DMS114 treated with DMSO at 0.1 percent for 48 hours (cell line): ENCODE measurements at regions not wholly inside any gene's neighbourhood (a gene's known extent, or its start where the extent isn't known, plus 50 kb on each side); places are given as distances from the start of the nearest gene placed in this dataset.

Experiments used
- DNase-seq: peaks from one replicate; lab custom pipeline; 2025; ENCODE audit not compliant: unreplicated experiment; lab: John Stamatoyannopoulos, UW

GRCh38 chr3:117434661-117435412, 725.3 kb downstream of the TUSC7 start:
- no peak for DNase-seq

GRCh38 chr3:117435506-117435905, 725.9 kb downstream of the TUSC7 start:
- no peak for DNase-seq

GRCh38 chr3:117439812-117440211, 730.2 kb downstream of the TUSC7 start:
- no peak for DNase-seq

- no peak for DNase-seq
Observed at GRCh38 chr3:117441851-117442250, 732.3 kb downstream of the TUSC7 start.

GRCh38 chr3:117442566-117442965, 733.0 kb downstream of the TUSC7 start:
- no peak for DNase-seq

- DNase-seq = no peak
Observed at GRCh38 chr3:117443014-117443413, 733.4 kb downstream of the TUSC7 start.

GRCh38 chr3:117444175-117444574, 734.6 kb downstream of the TUSC7 start:
- no peak for DNase-seq

- DNase-seq = no peak
Observed at GRCh38 chr3:117447419-117447818, 737.8 kb downstream of the TUSC7 start.

- no peak for DNase-seq
Observed at GRCh38 chr3:117450026-117450425, 740.4 kb downstream of the TUSC7 start.

- DNase-seq = no peak
Observed at GRCh38 chr3:117454254-117454653, 744.7 kb downstream of the TUSC7 start.

GRCh38 chr3:117454908-117455307, 745.3 kb downstream of the TUSC7 start:
- DNase-seq = no peak

GRCh38 chr3:117455782-117456181, 746.2 kb downstream of the TUSC7 start:
- DNase-seq = no peak

- DNase-seq = no peak
Observed at GRCh38 chr3:117463276-117464115, 753.9 kb downstream of the TUSC7 start.

- DNase-seq = no peak
Observed at GRCh38 chr3:117471831-117472230, 762.3 kb downstream of the TUSC7 start.

- DNase-seq = no peak
Observed at GRCh38 chr3:117473981-117474538, 764.5 kb downstream of the TUSC7 start.

GRCh38 chr3:117476572-117476971, 767.0 kb downstream of the TUSC7 start:
- DNase-seq = no peak

- DNase-seq = no peak
Observed at GRCh38 chr3:117477214-117477755, 767.7 kb downstream of the TUSC7 start.

- DNase-seq = no peak
Observed at GRCh38 chr3:117479095-117479494, 769.5 kb downstream of the TUSC7 start.

- DNase-seq = no peak
Observed at GRCh38 chr3:117480525-117480924, 770.9 kb downstream of the TUSC7 start.

- no peak for DNase-seq
Observed at GRCh38 chr3:117480972-117481371, 771.4 kb downstream of the TUSC7 start.

GRCh38 chr3:117483839-117484238, 774.3 kb downstream of the TUSC7 start:
- DNase-seq = no peak

GRCh38 chr3:117485841-117486240, 776.3 kb downstream of the TUSC7 start:
- no peak for DNase-seq
